ENCODE measurements at regions not wholly inside any gene's neighbourhood (a gene's known extent, or its start where the extent isn't known, plus 50 kb on each side); places are given as distances from the start of the nearest gene placed in this dataset.

GRCh38 chr22:47600791-47601625, 838.6 kb downstream of the TBC1D22A start:
- H3K27me3 ChIP-seq (replicated peaks; ENCODE audit: control insufficient read depth, insufficient read depth, low read length): no peaks in the 10 kb centered on the region
- H3K36me3 ChIP-seq (ENCODE audit: control insufficient read depth, insufficient read depth, low read length): no peaks in the 10 kb centered on the region
- no peak for DNase-seq (ENCODE audit: extremely low read depth, insufficient read length)
- no peak for TF ChIP-seq CTCF (IDR thresholded peaks at IDR 0.05; ENCODE audit: insufficient read depth, low read length, poor library complexity, severe bottlenecking)
- H3K4me3 ChIP-seq (replicated peaks; ENCODE audit: low read depth, low read length): no peak overlapping the region

GRCh38 chr22:47600281-47600680, 837.8 kb downstream of the TBC1D22A start:
- no peak overlapping the region for H3K4me3 ChIP-seq (replicated peaks; ENCODE audit: low read depth, low read length)
- no peaks in the 10 kb centered on the region for H3K36me3 ChIP-seq (ENCODE audit: control insufficient read depth, insufficient read depth, low read length)
- H3K27me3 ChIP-seq (replicated peaks; ENCODE audit: control insufficient read depth, insufficient read depth, low read length): no peaks in the 10 kb centered on the region
- no peak for TF ChIP-seq CTCF (IDR thresholded peaks at IDR 0.05; ENCODE audit: insufficient read depth, low read length, poor library complexity, severe bottlenecking)
- no peak for DNase-seq (ENCODE audit: extremely low read depth, insufficient read length)

GRCh38 chr22:47599753-47600152, 837.3 kb downstream of the TBC1D22A start:
- DNase-seq (ENCODE audit: extremely low read depth, insufficient read length): no peak
- no peaks in the 10 kb centered on the region for H3K27me3 ChIP-seq (replicated peaks; ENCODE audit: control insufficient read depth, insufficient read depth, low read length)
- no peak overlapping the region for H3K4me3 ChIP-seq (replicated peaks; ENCODE audit: low read depth, low read length)
- no peaks in the 10 kb centered on the region for H3K36me3 ChIP-seq (ENCODE audit: control insufficient read depth, insufficient read depth, low read length)
- TF ChIP-seq CTCF (IDR thresholded peaks at IDR 0.05; ENCODE audit: insufficient read depth, low read length, poor library complexity, severe bottlenecking): no peak

- no peak for TF ChIP-seq CTCF (IDR thresholded peaks at IDR 0.05; ENCODE audit: insufficient read depth, low read length, poor library complexity, severe bottlenecking)
- Histone ChIP-seq H3K36me3 (ENCODE audit: control insufficient read depth, insufficient read depth, low read length) (no peaks in the 10 kb centered on the region), H3K4me3 (replicated peaks; ENCODE audit: low read depth, low read length) (no peak overlapping the region), H3K27me3 (replicated peaks; ENCODE audit: control insufficient read depth, insufficient read depth, low read length) (no peaks in the 10 kb centered on the region)
- no peak for DNase-seq (ENCODE audit: extremely low read depth, insufficient read length)
Measured at GRCh38 chr22:47598864-47599263, 836.4 kb downstream of the TBC1D22A start.

GRCh38 chr22:47597041-47597440, 834.6 kb downstream of the TBC1D22A start:
- TF ChIP-seq CTCF (IDR thresholded peaks at IDR 0.05; ENCODE audit: insufficient read depth, low read length, poor library complexity, severe bottlenecking): no peak
- H3K27me3 ChIP-seq (replicated peaks; ENCODE audit: control insufficient read depth, insufficient read depth, low read length): no peaks in the 10 kb centered on the region

More at GRCh38 chr22:47597041-47597440, 834.6 kb downstream of the TBC1D22A start:
- no peaks in the 10 kb centered on the region for H3K36me3 ChIP-seq (ENCODE audit: control insufficient read depth, insufficient read depth, low read length)
- no peak for DNase-seq (ENCODE audit: extremely low read depth, insufficient read length)
- H3K4me3 ChIP-seq (replicated peaks; ENCODE audit: low read depth, low read length): no peak overlapping the region
